ENCODE measurements at regions not wholly inside any gene's neighbourhood (a gene's known extent, or its start where the extent isn't known, plus 50 kb on each side); places are given as distances from the start of the nearest gene placed in this dataset.
"Not testable (repeated sequence)": the region's sequence is repeated elsewhere in the genome, so short reads cannot be mapped to it uniquely, and the experiment has no call there.

DNA sequence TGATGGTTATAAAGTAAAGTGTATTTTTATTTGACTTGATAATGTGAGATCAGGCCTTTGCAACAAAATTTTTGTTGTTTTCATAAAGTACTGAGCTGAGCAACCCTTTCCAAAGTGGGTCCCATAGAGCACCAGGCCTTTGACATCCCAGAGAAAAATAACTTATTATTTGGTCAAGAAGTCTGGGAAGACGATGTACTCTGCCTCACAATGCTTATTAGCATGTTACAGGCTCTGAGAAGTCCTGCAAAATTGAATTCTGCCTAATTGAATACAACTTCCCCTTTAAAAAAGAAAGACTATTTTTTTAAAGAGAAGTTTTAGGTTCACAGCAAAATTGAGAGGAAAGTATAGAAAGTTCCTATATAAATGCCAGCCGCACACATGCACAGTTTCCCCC, 151.5 kb upstream of the TCF4 start:
- Mint-ChIP-seq H3K9me3 (no peaks in the 10 kb centered on the region), H3K27ac (no peak overlapping the region), H3K4me3 (no peak overlapping the region), H3K27me3 (no peaks in the 10 kb centered on the region), H3K4me1 (no peaks in the 10 kb centered on the region), H3K36me3 (ENCODE audit: low read depth) (no peaks in the 10 kb centered on the region)
- DNase-seq, result no peak
- POLR2A ChIA-PET, result no interaction called here
- CTCF ChIA-PET, result no interaction called here

DNA sequence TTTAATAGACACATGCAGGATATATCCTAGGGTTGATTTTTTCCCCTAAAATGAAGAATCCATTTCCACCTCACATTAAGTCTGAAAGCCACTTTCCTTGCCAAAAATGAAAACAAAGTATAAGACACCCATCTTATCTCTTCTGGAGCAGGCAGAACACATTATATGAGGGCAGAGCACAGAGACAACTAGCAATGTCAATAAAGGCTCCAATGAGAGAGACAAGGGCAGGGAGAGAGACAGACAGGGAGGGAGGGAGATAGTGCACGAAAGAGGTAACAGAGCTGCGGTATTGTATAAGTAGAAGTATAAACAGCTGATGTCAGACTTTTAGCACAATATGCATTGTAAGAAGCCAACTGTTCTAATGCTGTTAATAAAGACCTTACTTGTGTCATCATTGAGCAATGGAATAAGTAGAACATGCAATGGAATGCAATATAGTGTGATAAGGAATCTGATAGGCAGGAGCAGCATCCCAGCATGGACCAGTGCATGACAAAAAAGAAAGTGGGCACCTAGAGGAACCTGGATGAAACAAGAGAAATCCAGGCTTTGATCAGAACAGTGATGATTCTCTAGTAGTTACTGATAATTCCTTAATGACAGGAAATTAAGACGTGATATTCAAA, 150.6 kb upstream of the TCF4 start:
- Mint-ChIP-seq H3K4me3 (no peak overlapping the region), H3K9me3 (no peaks in the 10 kb centered on the region), H3K36me3 (ENCODE audit: low read depth) (no peaks in the 10 kb centered on the region), H3K4me1 (no peaks in the 10 kb centered on the region), H3K27ac (no peak overlapping the region), H3K27me3 (no peaks in the 10 kb centered on the region)
- ChIA-PET POLR2A (no interaction called here), CTCF (no interaction called here)
- DNase-seq, result no peak

DNA sequence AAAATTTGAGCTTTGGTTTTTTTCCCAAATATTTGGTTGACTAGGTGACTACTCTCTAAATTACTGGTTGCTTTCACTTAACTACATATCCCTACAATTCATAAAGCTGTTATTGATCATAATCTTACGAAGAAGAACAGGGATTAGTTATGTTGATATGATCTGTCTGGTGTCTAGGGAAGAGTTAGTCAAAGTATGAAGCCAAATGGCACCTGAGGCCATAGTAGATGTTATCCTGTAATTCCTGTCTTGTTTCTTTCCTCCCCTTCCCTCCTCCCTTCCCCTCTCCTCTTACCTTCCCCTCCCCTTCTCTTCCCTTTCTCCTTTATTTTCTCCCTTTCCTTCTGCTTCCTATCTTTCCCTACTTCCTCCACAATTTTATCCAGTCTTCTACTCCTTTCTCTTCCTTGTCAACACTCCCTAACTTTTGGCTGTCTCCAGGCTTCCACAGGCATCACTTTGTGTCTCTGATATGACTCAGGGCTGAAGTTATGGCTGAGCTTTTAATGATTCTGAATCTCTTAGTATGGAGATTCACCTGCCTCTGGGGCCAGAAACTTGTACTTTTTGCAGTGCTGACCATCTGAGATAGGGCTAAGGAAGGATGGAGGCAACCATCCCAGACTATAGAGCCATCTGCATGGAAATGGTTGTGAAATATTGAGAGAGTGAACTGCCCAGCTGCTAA, 149.9 kb upstream of the TCF4 start:
- no peaks in the 10 kb centered on the region for H3K9me3 Mint-ChIP-seq
- no peak overlapping the region for H3K4me3 Mint-ChIP-seq
- H3K36me3 Mint-ChIP-seq (ENCODE audit: low read depth), result no peaks in the 10 kb centered on the region
- CTCF ChIA-PET, result no interaction called here
- no peak overlapping the region for H3K27ac Mint-ChIP-seq
- H3K27me3 Mint-ChIP-seq, result no peaks in the 10 kb centered on the region
- POLR2A ChIA-PET, result no interaction called here
- DNase-seq, result no peak
- H3K4me1 Mint-ChIP-seq, result no peaks in the 10 kb centered on the region

DNA sequence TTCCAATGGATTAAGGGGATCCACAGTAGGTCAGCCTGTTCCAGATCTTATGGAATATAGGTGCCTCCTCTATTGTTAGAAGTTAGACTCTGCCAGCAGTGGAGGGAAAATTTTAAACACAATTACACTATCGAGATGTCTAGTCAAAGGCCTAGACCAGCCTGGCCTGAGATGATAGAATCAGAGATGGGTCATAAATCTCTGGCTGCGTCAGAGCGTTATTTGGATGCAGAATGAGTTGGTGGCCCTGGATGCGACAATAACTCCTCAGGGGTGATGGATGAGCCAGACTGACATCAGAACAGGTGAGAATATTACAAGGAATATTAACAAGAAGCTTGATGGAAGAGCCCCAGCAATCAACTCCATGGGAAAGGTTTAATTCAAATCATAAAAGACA, 149.3 kb upstream of the TCF4 start:
- H3K27ac Mint-ChIP-seq, result no peak overlapping the region
- CTCF ChIA-PET, result no interaction called here
- H3K9me3 Mint-ChIP-seq, result no peaks in the 10 kb centered on the region
- H3K4me1 Mint-ChIP-seq, result no peaks in the 10 kb centered on the region
- no peaks in the 10 kb centered on the region for H3K27me3 Mint-ChIP-seq
- POLR2A ChIA-PET, result no interaction called here
- no peaks in the 10 kb centered on the region for H3K36me3 Mint-ChIP-seq (ENCODE audit: low read depth)
- DNase-seq, result no peak
- H3K4me3 Mint-ChIP-seq, result no peak overlapping the region

DNA sequence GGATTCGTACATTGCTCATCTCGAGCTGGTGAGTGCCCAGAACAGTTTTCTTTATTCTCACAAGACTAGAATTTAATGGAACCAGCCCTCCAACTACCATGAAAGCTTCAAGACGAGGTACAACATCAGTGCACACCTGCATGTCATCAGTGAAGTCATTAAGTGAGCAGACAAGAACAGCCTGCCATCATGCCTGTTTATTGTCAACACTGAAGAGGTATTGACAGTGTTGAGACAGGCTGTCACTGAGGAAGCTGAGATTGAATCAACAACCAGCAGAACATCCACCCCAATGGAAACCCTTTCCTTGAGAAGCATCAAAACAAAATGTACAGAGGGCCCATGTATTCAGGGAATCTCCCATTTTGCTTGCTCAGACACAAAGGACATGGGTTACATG, 148.0 kb upstream of the TCF4 start:
- Mint-ChIP-seq H3K4me1 (no peaks in the 10 kb centered on the region), H3K9me3 (no peaks in the 10 kb centered on the region), H3K4me3 (no peak overlapping the region), H3K27me3 (no peaks in the 10 kb centered on the region), H3K27ac (no peak overlapping the region), H3K36me3 (ENCODE audit: low read depth) (no peaks in the 10 kb centered on the region)
- ChIA-PET CTCF (interaction anchor here (1.4 kb wide), 1 partner anchor 8 kb away, joined by 3 read pairs; no protein-coding TSS in a partner anchor), POLR2A (no interaction called here)
- DNase-seq, result no peak

DNA sequence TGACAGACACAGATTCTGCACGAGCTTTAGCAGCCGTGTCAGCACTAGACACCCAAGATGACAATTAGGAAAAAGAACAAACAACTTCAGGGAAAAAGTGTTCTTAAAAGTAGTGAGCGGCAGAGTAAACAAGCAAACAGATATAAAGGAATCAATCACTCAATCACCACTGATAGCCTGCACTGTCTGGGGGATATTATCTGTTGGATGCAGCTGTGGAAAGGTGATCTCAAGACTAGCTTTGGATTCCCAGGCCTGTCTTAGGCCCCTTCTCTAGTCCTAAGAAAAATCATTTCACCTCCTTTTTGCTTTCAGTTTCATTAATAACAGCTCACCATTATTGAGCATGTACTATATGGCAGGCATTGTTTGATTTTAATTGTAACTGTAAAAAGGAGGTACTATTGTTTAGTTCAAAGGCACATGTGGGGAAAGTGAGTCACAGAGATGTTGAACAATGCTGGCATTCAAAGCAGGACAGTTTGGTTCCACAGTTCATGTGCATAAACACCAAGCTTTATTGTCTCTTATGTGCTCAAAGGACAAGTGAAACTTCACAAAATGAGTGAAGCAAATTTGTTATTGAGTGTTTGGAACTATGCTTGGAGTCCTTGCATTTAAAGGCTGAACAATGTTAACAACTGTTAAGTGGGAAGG, 147.3 kb upstream of the TCF4 start:
- Mint-ChIP-seq H3K27me3 (no peaks in the 10 kb centered on the region), H3K4me3 (no peak overlapping the region), H3K4me1 (no peaks in the 10 kb centered on the region), H3K27ac (no peak overlapping the region), H3K36me3 (ENCODE audit: low read depth) (no peaks in the 10 kb centered on the region), H3K9me3 (no peaks in the 10 kb centered on the region)
- ChIA-PET POLR2A (no interaction called here), CTCF (interaction anchor here (1.4 kb wide), 1 partner anchor 8 kb away, joined by 3 read pairs; no protein-coding TSS in a partner anchor)
- no peak for DNase-seq

DNA sequence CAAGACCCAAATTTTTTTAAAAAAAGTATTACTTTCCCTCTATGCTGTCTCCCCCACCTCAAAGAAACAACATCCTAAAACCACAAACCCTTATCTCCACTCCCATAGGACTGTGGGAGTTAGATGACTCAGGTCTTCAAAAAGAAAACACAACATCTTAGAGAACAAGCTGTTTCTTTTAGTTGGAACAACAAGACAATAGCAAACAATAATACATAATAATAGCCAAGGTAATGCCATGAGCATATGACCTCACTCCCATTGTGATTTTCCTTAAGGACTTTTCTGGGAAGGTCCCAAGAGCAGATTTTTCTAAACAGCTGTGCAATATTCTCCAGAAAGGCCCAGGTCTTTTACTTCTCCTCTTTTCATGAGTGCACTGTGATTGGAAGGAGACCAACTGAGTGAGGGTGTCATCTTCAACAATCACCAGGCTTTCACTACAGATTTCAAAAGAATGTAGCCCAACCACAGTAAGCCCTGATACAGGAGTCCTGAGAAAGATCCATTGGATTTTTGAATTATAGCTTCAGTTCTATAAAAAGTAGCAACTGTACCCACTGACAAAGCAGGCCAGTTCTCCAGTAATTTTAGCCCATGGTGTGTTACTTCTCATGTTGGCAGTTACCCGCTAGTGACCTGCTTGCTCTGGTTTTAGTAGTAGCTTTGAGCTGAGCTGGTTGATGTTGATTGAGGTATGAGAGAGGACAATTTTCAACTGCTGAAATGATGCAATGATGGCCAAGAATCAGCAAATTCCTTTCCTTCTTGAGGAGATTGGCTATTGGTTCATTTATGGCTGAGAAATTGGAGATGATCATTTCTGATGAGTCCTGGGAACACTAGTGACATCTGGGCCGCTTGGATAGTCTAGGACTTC, 144.5 kb upstream of the TCF4 start:
- Mint-ChIP-seq H3K4me1 (no peaks in the 10 kb centered on the region), H3K27me3 (no peaks in the 10 kb centered on the region), H3K27ac (no peak overlapping the region), H3K36me3 (ENCODE audit: low read depth) (no peaks in the 10 kb centered on the region), H3K9me3 (no peaks in the 10 kb centered on the region), H3K4me3 (no peak overlapping the region)
- CTCF ChIA-PET, result no interaction called here
- DNase-seq, result no peak
- POLR2A ChIA-PET, result no interaction called here

DNA sequence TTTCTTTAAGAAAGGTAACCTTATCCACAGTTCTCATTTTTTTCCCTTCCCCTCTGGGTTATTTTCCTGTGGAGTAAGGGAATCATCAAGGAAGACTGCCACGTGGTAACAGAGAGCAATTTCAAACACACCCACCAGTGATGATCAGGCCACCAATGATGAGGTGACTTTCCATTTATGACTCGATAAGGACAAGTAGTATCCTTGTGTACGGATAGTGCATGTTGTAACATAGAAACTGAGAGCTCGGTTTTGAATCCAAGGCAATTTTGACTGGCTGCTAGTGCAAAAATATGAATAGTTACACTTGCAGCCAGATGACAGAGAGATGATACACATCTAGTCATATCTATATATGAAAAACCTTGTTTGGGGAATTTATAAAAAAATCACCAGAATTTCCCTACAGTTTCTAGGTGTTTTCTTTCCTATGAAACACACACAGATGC, 143.6 kb upstream of the TCF4 start:
- Mint-ChIP-seq H3K27ac (no peak overlapping the region), H3K9me3 (no peaks in the 10 kb centered on the region), H3K4me1 (no peaks in the 10 kb centered on the region), H3K27me3 (no peaks in the 10 kb centered on the region), H3K4me3 (no peak overlapping the region), H3K36me3 (ENCODE audit: low read depth) (no peaks in the 10 kb centered on the region)
- no peak for DNase-seq
- POLR2A ChIA-PET, result no interaction called here
- CTCF ChIA-PET, result no interaction called here

DNA sequence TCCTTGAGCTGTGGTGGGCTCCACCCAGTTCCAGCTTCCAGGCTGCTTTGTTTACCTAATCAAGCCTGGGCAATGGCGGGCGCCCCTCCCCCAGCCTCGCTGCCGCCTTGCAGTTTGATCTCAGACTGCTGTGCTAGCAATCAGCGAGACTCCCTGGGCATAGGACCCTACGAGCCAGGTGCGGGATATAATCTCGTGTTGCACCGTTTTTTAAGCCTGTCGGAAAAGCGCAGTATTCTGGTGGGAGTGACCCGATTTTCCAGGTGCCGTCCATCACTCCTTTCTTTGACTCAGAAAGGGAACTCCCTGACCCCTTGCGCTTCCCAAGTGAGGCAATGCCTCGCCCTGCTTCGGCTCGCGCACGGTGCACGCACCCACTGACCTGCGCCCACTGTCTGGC, 133.0 kb upstream of the TCF4 start:
- DNase-seq; CTCF ChIA-PET; H3K9me3 Mint-ChIP-seq; H3K4me3 Mint-ChIP-seq; POLR2A ChIA-PET; H3K27me3 Mint-ChIP-seq; H3K36me3 Mint-ChIP-seq (ENCODE audit: low read depth); H3K4me1 Mint-ChIP-seq; H3K27ac Mint-ChIP-seq: not testable (repeated sequence)

DNA sequence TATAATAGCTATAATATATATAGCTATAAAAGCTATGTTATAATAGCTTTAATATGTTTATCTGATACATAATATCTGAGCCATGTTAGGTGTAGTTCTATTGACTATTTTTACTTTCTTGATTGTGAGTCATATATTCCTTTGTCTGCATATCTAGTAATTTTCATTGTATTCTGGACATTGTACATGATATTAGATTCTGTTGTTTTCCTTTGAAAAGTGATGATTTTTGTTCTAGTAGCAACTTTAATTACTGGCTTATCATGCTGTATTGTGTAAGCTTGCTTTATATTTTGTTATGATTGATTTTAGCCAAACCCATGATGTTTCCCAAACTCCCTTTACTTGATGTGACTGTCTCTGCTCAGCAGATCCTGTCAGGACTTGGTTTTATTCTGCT, 125.7 kb upstream of the TCF4 start:
- ChIA-PET CTCF (no interaction called here), POLR2A (no interaction called here)
- H3K9me3 Mint-ChIP-seq, result peaks cover 11% of the 10 kb centered on the region
- H3K4me3 Mint-ChIP-seq, result no peak overlapping the region
- no peaks in the 10 kb centered on the region for H3K4me1 Mint-ChIP-seq
- no peaks in the 10 kb centered on the region for H3K27me3 Mint-ChIP-seq
- no peak for DNase-seq
- H3K27ac Mint-ChIP-seq, result no peak overlapping the region
- no peaks in the 10 kb centered on the region for H3K36me3 Mint-ChIP-seq (ENCODE audit: low read depth)

DNA sequence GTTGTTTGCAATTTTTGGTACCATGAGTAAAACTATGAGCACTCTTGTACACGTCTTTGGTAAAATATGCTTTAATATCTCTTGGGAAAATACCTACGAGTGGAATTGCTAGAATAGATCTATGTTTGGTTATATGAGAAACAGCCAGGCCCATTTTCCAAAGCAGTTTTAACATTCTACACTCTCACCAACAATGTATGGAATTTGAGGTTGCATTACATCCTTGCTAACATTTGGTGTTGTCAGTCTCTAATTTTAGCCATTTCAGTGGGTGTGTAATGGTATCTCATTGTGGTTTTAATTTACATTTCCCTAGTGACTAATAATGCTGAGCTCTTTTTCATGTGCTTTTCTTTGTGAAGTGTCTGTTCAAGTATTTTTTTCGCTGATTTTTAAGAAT, 118.9 kb upstream of the TCF4 start:
- CTCF ChIA-PET, result no interaction called here
- DNase-seq, result no peak
- POLR2A ChIA-PET, result no interaction called here
- Mint-ChIP-seq H3K36me3 (ENCODE audit: low read depth) (no peaks in the 10 kb centered on the region), H3K4me3 (no peak overlapping the region), H3K27ac (no peak overlapping the region), H3K4me1 (no peaks in the 10 kb centered on the region), H3K9me3 (peaks cover 7% of the 10 kb centered on the region), H3K27me3 (no peaks in the 10 kb centered on the region)

DNA sequence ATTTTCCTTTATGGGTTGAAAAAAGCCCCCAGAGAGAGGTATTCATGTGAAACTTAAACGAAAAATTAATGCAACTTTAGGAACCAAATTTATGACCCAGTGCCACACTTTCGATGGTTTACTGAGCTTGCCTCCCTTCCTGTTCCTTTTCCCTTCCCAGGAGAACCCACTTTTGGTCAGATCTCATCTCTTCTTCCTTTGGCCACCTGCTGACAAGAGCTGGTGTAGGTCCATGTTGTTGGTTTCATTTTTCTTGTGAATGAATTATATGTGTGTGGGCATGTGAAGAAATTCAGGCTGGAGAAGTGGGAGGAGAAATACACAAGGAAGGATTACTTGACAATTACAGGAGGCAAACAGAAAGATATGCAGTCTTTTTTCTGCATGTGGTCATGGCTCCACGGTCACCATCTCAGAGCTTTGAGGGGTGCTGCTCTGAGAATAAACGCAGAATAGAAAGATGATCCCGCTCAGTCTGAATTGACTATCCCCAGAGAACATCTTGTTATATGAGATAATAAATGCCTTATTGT, 111.3 kb upstream of the TCF4 start:
- DNase-seq, result no peak
- Mint-ChIP-seq H3K9me3 (peaks cover 5% of the 10 kb centered on the region), H3K27me3 (no peaks in the 10 kb centered on the region), H3K4me1 (no peaks in the 10 kb centered on the region), H3K27ac (no peak overlapping the region), H3K36me3 (ENCODE audit: low read depth) (no peaks in the 10 kb centered on the region), H3K4me3 (no peak overlapping the region)
- ChIA-PET CTCF (no interaction called here), POLR2A (no interaction called here)

DNA sequence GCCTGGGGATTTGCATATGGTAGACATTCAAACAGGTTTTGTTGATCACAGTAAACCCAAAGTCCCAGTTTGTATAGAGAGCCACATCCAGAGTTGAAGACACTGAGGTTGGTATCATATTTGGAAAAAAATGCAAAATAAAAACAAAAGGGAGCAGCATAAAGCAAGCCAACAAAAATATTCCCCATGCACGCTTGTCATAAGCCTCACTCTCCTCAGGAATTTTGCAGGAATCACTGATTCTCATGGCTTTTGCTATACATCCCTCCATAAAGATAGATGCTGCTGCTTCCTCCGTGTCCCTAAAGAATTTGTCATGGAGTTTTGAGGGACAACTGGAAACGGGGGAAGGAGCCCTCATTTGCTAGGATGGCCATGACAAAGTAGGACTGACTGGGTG, 108.8 kb upstream of the TCF4 start:
- CTCF ChIA-PET, result no interaction called here
- H3K27me3 Mint-ChIP-seq, result no peaks in the 10 kb centered on the region
- no peaks in the 10 kb centered on the region for H3K36me3 Mint-ChIP-seq (ENCODE audit: low read depth)

More for the DNA sequence above, 108.8 kb upstream of the TCF4 start:
- no peak for DNase-seq
- POLR2A ChIA-PET, result no interaction called here
- Mint-ChIP-seq H3K4me1 (no peaks in the 10 kb centered on the region), H3K4me3 (no peak overlapping the region), H3K27ac (no peak overlapping the region), H3K9me3 (peaks cover under 1% of the 10 kb centered on the region)

All from activated CD4-positive, alpha-beta T cell treated with anti-CD3 and anti-CD28 coated beads, Interleukin-2, amount 10 ng/mL, durations not matched to agents 7 days and 5 days (primary cell).